ENCODE measurements at regions not wholly inside any gene's neighbourhood (a gene's known extent, or its start where the extent isn't known, plus 50 kb on each side); places are given as distances from the start of the nearest gene placed in this dataset.
"Not testable (repeated sequence)": the region's sequence is repeated elsewhere in the genome, so short reads cannot be mapped to it uniquely, and the experiment has no call there.

DNA sequence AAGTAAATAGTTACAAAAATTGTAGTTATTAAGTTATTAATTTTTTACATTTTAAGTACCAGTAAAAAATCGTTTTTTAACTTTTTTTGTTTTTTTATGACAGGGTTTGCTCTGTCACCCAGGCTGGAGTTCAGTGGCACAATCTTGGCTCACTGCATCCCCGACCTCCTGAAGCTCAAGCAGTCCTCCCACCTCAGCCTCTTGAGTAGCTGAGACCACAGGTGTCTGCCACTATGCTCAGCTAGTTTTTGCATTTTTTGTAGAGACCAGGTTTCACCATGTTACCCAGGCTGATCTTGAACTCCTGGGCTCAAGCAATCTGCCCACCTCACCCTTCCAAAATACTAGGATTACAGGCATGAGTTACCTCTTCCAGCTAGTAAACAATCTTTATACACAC, 477.9 kb upstream of the MIR17HG start:
- H3K36me3 ChIP-seq (ENCODE audit: control insufficient read depth in 2 of 2, insufficient read depth in 2 of 2, low read length in 1 of 2) = no peaks in the 10 kb centered on the region
- H3K4me1 ChIP-seq (ENCODE audit: control insufficient read depth in 2 of 2, insufficient read depth in 2 of 2, low read length in 2 of 2) = no peaks in the 10 kb centered on the region
- no peaks in the 10 kb centered on the region for H3K27me3 ChIP-seq (ENCODE audit: control insufficient read depth in 2 of 2, insufficient read depth in 1 of 2, low read length in 1 of 2)
- H3K9me3 ChIP-seq (ENCODE audit: control insufficient read depth in 2 of 2, insufficient read depth in 1 of 2, low read length in 1 of 2) = no peaks in the 10 kb centered on the region
- no peak overlapping the region for H3K27ac ChIP-seq (ENCODE audit: low read depth in 1 of 2, low read length in 1 of 2)
- no peak overlapping the region for H3K4me3 ChIP-seq (ENCODE audit: low read length in 2 of 2)
- 48% methylated on average over 2 of the region's 2 CpGs for WGBS
- no peak for DNase-seq (ENCODE audit: low read depth in 6 of 9, low spot score in 9 of 9)

DNA sequence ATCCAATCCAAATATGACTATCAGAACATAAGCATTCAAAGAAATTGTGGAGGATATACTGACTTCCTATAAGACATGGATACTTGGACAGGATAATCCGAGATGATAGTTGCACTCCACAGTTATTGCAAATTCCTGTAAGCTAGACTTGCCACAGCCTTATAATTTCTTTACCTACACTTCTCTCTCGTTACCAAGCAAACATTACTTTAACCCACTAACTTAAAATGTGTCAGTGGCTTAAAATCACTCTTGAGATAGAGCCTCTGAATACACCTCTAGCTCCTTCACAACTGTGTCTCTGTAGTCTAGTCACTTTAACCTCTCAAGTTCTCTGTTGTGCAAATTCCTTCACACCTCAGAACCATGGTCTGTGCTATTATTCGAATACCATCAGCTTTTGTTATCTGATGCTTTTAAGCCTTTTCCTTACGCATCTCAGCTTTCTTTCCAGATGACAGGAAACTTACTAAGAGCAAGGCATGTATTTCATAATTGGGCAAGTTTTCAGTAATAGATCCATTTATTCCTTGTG, 474.9 kb upstream of the MIR17HG start:
- WGBS = 92% methylated on average over 4 of the region's 4 CpGs
- Histone ChIP-seq H3K27me3 (ENCODE audit: control insufficient read depth in 2 of 2, insufficient read depth in 1 of 2, low read length in 1 of 2) (no peaks in the 10 kb centered on the region), H3K27ac (ENCODE audit: low read depth in 1 of 2, low read length in 1 of 2) (no peak overlapping the region), H3K4me1 (ENCODE audit: control insufficient read depth in 2 of 2, insufficient read depth in 2 of 2, low read length in 2 of 2) (no peaks in the 10 kb centered on the region), H3K9me3 (ENCODE audit: control insufficient read depth in 2 of 2, insufficient read depth in 1 of 2, low read length in 1 of 2) (no peaks in the 10 kb centered on the region), H3K4me3 (ENCODE audit: low read length in 2 of 2) (no peak overlapping the region), H3K36me3 (ENCODE audit: control insufficient read depth in 2 of 2, insufficient read depth in 2 of 2, low read length in 1 of 2) (no peaks in the 10 kb centered on the region)
- no peak for DNase-seq (ENCODE audit: low read depth in 6 of 9, low spot score in 9 of 9)

DNA sequence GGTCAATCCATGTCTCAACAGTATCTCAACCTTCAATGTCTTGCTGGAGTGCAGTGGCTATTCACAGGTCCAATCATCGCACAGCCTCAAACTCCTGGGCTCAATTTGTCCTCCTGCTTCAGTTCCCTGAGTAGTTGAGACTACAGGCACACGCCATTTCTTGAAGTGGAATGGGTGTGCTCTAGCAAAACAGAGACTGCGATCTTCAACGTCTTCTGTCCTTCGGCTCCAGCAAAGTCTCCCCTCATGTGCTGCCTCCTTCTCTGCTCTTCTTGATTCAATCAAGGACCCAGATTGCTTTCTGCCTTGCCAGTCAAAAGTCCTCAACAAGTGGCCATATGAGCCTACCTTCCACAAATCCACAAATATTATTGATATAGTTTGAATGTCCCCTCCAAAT, 466.7 kb upstream of the MIR17HG start:
- no peaks in the 10 kb centered on the region for H3K4me1 ChIP-seq (ENCODE audit: control insufficient read depth in 2 of 2, insufficient read depth in 2 of 2, low read length in 2 of 2)
- no peak overlapping the region for H3K4me3 ChIP-seq (ENCODE audit: low read length in 2 of 2)
- no peaks in the 10 kb centered on the region for H3K9me3 ChIP-seq (ENCODE audit: control insufficient read depth in 2 of 2, insufficient read depth in 1 of 2, low read length in 1 of 2)
- WGBS = over 99% methylated on average over 5 of the region's 5 CpGs
- H3K27ac ChIP-seq (ENCODE audit: low read depth in 1 of 2, low read length in 1 of 2) = no peak overlapping the region
- H3K36me3 ChIP-seq (ENCODE audit: control insufficient read depth in 2 of 2, insufficient read depth in 2 of 2, low read length in 1 of 2) = no peaks in the 10 kb centered on the region
- DNase-seq (ENCODE audit: low read depth in 6 of 9, low spot score in 9 of 9) = no peak
- H3K27me3 ChIP-seq (ENCODE audit: control insufficient read depth in 2 of 2, insufficient read depth in 1 of 2, low read length in 1 of 2) = no peaks in the 10 kb centered on the region

DNA sequence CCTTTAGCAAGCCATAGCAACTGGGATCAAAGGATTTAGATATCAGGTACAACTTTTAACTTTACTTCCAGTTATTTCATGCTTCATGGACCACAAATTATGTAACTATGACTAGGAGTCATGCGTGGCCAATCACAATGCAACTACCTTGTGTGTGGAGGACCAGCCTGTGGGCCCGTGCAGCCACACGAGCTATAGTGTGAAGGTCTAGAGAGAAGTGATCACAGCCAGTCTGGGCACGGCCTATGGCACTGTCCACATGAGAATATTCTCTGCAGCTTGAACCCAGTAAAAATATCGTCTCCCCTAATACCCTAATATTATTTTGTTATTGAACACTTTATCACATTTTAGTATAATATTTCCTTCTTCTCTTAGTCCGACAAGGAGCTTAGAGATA, 464.9 kb upstream of the MIR17HG start:
- 95% methylated on average over 6 of the region's 6 CpGs for WGBS

DNA sequence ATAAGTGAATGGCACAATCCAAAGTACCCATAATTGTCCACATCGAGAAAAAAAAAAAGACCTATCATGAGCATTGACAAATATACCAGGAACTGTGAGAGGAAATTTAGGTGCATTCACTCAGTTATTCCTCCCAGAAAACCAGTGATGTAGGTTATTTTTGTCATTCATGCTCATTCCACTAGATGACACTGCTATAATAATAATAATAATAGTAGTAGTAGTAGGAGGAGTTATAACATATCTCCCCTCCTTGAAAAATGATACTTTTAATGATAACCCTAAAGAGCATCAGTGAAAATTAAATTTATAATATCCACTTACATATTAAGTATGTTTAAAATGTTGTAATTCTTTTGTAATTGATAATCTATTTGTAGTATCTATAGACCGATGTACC, 463.9 kb upstream of the MIR17HG start:
- no peak overlapping the region for H3K27ac ChIP-seq (ENCODE audit: low read depth in 1 of 2, low read length in 1 of 2)
- 98% methylated on average over 2 of the region's 2 CpGs for WGBS
- H3K4me1 ChIP-seq (ENCODE audit: control insufficient read depth in 2 of 2, insufficient read depth in 2 of 2, low read length in 2 of 2) = no peaks in the 10 kb centered on the region
- H3K9me3 ChIP-seq (ENCODE audit: control insufficient read depth in 2 of 2, insufficient read depth in 1 of 2, low read length in 1 of 2) = no peaks in the 10 kb centered on the region
- H3K27me3 ChIP-seq (ENCODE audit: control insufficient read depth in 2 of 2, insufficient read depth in 1 of 2, low read length in 1 of 2) = no peaks in the 10 kb centered on the region
- no peak overlapping the region for H3K4me3 ChIP-seq (ENCODE audit: low read length in 2 of 2)
- DNase-seq (ENCODE audit: low read depth in 6 of 9, low spot score in 9 of 9) = no peak
- H3K36me3 ChIP-seq (ENCODE audit: control insufficient read depth in 2 of 2, insufficient read depth in 2 of 2, low read length in 1 of 2) = no peaks in the 10 kb centered on the region

More for the DNA sequence above, 464.9 kb upstream of the MIR17HG start:
- Histone ChIP-seq H3K27ac (ENCODE audit: low read depth in 1 of 2, low read length in 1 of 2) (no peak overlapping the region), H3K9me3 (ENCODE audit: control insufficient read depth in 2 of 2, insufficient read depth in 1 of 2, low read length in 1 of 2) (no peaks in the 10 kb centered on the region), H3K27me3 (ENCODE audit: control insufficient read depth in 2 of 2, insufficient read depth in 1 of 2, low read length in 1 of 2) (no peaks in the 10 kb centered on the region), H3K36me3 (ENCODE audit: control insufficient read depth in 2 of 2, insufficient read depth in 2 of 2, low read length in 1 of 2) (no peaks in the 10 kb centered on the region), H3K4me1 (ENCODE audit: control insufficient read depth in 2 of 2, insufficient read depth in 2 of 2, low read length in 2 of 2) (no peaks in the 10 kb centered on the region), H3K4me3 (ENCODE audit: low read length in 2 of 2) (no peak overlapping the region)
- no peak for DNase-seq (ENCODE audit: low read depth in 6 of 9, low spot score in 9 of 9)

DNA sequence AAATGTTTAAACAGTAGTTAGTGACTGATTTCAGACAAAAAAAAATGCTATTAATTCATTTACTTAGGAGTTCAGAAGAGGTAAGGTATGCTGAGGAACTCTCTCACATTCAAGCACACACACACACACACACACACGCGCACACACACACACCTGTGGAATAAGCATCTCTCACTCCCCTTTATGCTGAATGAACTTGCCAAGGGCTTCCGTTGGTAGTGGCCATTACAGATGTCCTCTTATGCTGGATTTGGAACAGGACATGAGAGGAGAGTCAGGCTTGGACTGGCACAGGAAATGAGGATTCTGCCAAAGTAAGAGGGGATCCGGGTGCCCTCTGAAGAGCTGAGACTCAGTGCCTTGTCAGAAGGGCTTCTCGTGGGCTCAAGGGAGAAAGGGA, 463.4 kb upstream of the MIR17HG start:
- WGBS = 93% methylated on average over 5 of the region's 5 CpGs
- H3K36me3 ChIP-seq (ENCODE audit: control insufficient read depth in 2 of 2, insufficient read depth in 2 of 2, low read length in 1 of 2) = no peaks in the 10 kb centered on the region
- no peak for DNase-seq (ENCODE audit: low read depth in 6 of 9, low spot score in 9 of 9)
- no peak overlapping the region for H3K27ac ChIP-seq (ENCODE audit: low read depth in 1 of 2, low read length in 1 of 2)
- H3K27me3 ChIP-seq (ENCODE audit: control insufficient read depth in 2 of 2, insufficient read depth in 1 of 2, low read length in 1 of 2) = no peaks in the 10 kb centered on the region
- no peaks in the 10 kb centered on the region for H3K9me3 ChIP-seq (ENCODE audit: control insufficient read depth in 2 of 2, insufficient read depth in 1 of 2, low read length in 1 of 2)
- no peaks in the 10 kb centered on the region for H3K4me1 ChIP-seq (ENCODE audit: control insufficient read depth in 2 of 2, insufficient read depth in 2 of 2, low read length in 2 of 2)
- no peak overlapping the region for H3K4me3 ChIP-seq (ENCODE audit: low read length in 2 of 2)

DNA sequence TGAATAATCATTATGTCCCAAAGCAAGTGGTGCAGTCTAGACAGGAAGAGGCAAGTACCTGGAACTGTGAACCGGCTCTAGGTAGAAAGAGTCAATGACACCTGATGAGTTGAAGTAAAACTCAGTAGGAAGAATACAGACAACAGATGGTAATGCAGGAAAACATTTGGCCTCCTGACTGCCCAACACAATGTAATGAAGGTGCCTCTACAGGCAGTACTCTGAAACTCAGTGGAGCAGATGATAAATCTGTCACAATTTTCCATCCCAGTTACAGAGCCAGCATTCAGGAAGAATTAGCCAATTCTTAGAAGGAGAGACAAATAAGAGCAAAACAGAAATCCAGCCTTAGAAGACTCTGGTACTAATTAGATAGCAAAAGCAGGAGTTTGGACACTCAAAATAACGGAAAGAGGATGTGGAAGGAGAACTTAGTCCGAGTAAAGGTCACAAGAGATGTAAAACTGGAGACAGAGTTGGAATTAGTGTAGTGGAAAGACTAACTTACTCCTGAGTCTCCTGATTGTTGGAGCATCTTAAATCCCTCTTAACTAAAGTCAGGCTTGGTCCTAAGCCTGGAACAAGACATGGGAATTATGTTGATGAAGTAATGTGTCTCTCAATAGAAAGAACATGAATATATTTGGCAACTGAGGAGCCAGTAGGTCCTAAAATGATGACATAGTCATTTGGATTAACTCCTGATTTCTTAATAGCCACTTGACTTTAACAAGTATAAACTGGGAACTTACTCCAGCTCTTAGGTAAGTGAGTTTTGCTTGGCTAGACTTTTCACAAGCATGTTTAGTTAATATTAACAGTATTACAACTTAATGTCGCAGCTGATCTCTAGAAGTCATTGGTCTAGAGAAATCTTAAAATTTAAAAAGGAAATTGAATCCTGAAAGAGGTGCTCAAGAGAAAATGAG, 457.3 kb upstream of the MIR17HG start:
- Histone ChIP-seq H3K4me3 (ENCODE audit: low read length in 2 of 2) (no peak overlapping the region), H3K36me3 (ENCODE audit: control insufficient read depth in 2 of 2, insufficient read depth in 2 of 2, low read length in 1 of 2) (no peaks in the 10 kb centered on the region), H3K9me3 (ENCODE audit: control insufficient read depth in 2 of 2, insufficient read depth in 1 of 2, low read length in 1 of 2) (peaks cover 0 to 6% of the 10 kb centered on the region in 2 donors), H3K27ac (ENCODE audit: low read depth in 1 of 2, low read length in 1 of 2) (no peak overlapping the region), H3K4me1 (ENCODE audit: control insufficient read depth in 2 of 2, insufficient read depth in 2 of 2, low read length in 2 of 2) (no peaks in the 10 kb centered on the region), H3K27me3 (ENCODE audit: control insufficient read depth in 2 of 2, insufficient read depth in 1 of 2, low read length in 1 of 2) (no peaks in the 10 kb centered on the region)
- DNase-seq (ENCODE audit: low read depth in 6 of 9, low spot score in 9 of 9) = no peak
- 91% methylated on average over 4 of the region's 4 CpGs for WGBS

DNA sequence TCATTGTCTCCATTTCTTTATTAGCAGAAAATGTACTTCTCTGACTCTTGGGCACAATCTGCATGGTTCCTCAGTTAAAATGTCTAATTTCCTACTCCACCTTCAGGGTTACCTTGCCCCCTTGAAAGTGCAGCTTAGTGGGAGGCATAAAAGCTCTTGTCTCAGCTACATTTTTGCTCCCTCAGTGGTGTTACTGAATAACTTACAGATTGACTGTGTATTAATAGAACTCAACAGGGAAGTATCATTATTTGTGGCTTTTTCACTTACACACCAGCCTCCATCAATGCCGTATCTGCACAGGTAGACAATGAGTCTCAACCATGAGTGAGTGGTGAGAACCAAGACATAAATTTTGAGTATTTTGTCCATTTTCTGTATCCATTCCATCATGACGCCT, 456.2 kb upstream of the MIR17HG start:
- no peaks in the 10 kb centered on the region for H3K36me3 ChIP-seq (ENCODE audit: control insufficient read depth in 2 of 2, insufficient read depth in 2 of 2, low read length in 1 of 2)
- H3K4me1 ChIP-seq (ENCODE audit: control insufficient read depth in 2 of 2, insufficient read depth in 2 of 2, low read length in 2 of 2) = no peaks in the 10 kb centered on the region
- no peak for DNase-seq (ENCODE audit: low read depth in 6 of 9, low spot score in 9 of 9)
- 93% methylated on average over 2 of the region's 2 CpGs for WGBS
- H3K27me3 ChIP-seq (ENCODE audit: control insufficient read depth in 2 of 2, insufficient read depth in 1 of 2, low read length in 1 of 2) = no peaks in the 10 kb centered on the region
- no peak overlapping the region for H3K4me3 ChIP-seq (ENCODE audit: low read length in 2 of 2)
- H3K27ac ChIP-seq (ENCODE audit: low read depth in 1 of 2, low read length in 1 of 2) = no peak overlapping the region
- peaks cover 0 to 6% of the 10 kb centered on the region in 2 donors for H3K9me3 ChIP-seq (ENCODE audit: control insufficient read depth in 2 of 2, insufficient read depth in 1 of 2, low read length in 1 of 2)

DNA sequence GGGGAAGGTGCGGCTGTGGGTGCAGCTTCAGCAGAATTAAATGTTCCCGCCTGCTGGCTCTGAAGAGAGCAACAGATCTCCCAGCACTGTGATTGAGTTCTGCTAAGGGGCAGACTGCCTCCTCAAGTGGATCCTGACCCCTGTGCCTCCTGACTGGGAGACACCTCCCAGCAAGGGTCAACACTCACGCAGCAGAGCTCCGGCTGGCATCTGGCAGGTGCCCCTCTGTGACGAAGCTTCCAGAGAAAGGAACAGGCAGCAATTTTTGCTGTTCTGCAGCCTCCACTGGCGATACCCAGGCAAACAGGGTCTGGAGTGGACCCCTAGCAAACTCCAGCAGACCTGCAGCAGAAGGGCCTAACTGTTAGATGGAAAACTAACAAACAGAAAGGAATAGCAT, 454.3 kb upstream of the MIR17HG start:
- H3K27me3 ChIP-seq (ENCODE audit: control insufficient read depth in 2 of 2, insufficient read depth in 1 of 2, low read length in 1 of 2); DNase-seq (ENCODE audit: low read depth in 6 of 9, low spot score in 9 of 9); H3K27ac ChIP-seq (ENCODE audit: low read depth in 1 of 2, low read length in 1 of 2); H3K9me3 ChIP-seq (ENCODE audit: control insufficient read depth in 2 of 2, insufficient read depth in 1 of 2, low read length in 1 of 2); H3K36me3 ChIP-seq (ENCODE audit: control insufficient read depth in 2 of 2, insufficient read depth in 2 of 2, low read length in 1 of 2); H3K4me3 ChIP-seq (ENCODE audit: low read length in 2 of 2); H3K4me1 ChIP-seq (ENCODE audit: control insufficient read depth in 2 of 2, insufficient read depth in 2 of 2, low read length in 2 of 2): not testable (repeated sequence)
- 97% methylated on average over 6 of the region's 6 CpGs for WGBS

Measured in thymus (tissue), 11 donors.